GM12873 (cell line): ENCODE measurements at regions not wholly inside any gene's neighbourhood (a gene's known extent, or its start where the extent isn't known, plus 50 kb on each side); places are given as distances from the start of the nearest gene placed in this dataset.

Experiments
- TF ChIP-seq, protein P1 (sequence below): IDR thresholded peaks from 2 replicates; pipeline ENCODE4 v1.5.1; 2012; ENCODE audit warnings: low read depth, mild to moderate bottlenecking, moderate library complexity, low read length, control low read depth; ENCODE audit not compliant: insufficient read depth; ENCODE audit errors: missing control alignments

DNA sequence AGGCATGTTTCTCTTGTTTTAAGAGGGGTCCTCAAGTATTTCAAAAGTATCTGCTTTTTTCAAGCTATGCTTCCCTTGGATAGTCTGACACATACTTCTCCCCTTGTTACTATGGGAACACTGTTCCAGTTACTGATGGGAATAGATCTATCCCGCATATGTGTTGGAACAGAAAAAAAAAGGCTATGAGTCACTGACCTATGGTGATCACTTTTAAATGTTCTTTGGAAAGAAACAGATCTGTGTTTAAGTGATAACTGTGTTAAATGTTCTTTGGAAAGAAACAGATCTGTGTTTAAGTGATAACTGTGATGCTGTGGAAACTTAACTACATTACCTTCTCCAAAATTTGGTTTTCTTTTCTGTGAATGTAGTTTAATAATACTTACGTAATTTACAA lies 303.2 kb downstream of the TEX13C start:
- TF ChIP-seq, protein P1, sequence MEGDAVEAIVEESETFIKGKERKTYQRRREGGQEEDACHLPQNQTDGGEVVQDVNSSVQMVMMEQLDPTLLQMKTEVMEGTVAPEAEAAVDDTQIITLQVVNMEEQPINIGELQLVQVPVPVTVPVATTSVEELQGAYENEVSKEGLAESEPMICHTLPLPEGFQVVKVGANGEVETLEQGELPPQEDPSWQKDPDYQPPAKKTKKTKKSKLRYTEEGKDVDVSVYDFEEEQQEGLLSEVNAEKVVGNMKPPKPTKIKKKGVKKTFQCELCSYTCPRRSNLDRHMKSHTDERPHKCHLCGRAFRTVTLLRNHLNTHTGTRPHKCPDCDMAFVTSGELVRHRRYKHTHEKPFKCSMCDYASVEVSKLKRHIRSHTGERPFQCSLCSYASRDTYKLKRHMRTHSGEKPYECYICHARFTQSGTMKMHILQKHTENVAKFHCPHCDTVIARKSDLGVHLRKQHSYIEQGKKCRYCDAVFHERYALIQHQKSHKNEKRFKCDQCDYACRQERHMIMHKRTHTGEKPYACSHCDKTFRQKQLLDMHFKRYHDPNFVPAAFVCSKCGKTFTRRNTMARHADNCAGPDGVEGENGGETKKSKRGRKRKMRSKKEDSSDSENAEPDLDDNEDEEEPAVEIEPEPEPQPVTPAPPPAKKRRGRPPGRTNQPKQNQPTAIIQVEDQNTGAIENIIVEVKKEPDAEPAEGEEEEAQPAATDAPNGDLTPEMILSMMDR: no peak

DNA sequence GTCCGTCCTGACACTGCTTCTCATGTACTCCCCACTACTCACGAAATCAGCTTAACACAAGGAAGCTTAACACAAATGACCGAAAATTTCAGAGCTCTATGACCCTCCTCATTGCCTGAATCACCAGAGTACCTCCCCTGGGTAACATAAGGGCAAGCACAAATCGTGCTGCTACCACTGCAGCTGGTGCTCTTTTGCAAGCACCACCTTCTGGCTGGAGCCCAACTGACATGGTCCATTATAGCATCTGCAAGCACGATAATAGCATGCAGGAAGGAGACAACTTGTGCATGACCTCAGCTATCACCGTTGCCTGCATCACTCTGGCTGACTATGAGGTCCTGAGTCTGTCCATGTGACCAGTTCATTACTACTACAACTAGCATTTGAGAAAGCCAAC lies 308.0 kb downstream of the TEX13C start:
- TF ChIP-seq, protein P1: no peak

DNA sequence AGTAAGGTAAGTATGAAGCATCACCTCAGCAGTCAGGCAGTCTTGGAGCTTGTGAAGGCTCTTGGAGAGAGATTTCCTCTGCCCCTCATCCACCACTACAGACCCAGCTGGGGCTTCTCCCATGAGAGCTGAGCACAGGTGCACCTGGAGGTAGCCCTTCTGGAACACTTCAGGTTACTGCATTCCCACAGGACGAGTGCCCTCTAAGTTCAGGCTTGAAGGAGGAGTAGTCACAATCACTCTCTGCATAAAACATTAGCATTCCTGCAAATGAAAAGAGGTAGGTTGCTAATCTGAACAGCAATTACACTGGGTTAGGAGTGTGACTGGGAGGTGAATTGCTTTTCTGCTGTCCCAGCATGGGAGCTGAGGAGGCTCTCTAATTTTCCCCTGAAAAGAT lies 308.8 kb downstream of the TEX13C start:
- TF ChIP-seq, protein P1: no peak

DNA sequence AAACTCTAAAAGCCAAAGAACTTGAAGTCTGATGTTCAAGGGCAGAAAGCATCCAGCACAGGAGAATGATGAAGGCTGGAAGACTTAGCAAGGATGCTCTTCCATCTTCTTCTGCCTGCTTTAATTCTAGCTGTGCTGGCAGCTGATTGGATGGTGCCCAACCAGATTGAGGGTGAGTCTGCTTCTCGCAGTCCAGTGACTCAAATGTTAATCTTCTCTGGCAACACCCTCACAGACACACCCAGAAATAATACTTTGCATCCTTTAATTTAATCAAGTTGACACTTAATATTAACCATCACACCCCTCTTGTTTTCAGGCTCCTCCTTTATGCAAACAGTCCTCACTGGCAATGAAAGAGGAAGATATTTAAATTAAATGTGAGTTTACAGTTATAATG lies 321.7 kb downstream of the TEX13C start:
- TF ChIP-seq, protein P1: no peak

DNA sequence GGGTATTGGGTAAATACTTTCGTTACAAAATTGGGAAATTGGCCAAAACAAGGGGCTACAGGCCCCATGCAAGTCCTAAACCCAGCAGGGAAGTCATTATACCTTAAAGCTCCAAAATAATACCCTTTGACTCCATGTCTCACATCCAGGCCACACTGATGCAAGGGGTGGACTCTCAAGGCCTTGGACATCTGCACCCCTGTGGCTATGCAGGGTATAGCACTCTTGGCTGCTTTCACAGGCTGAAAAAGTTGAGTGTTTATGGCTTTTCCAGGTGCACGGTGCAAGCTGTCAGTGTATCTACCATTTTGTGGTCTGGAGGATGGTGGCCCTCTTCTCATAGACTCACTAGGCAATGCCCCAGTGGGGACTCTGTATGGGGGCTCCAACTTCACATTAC lies 326.5 kb downstream of the TEX13C start:
- TF ChIP-seq, protein P1: peak; percentile 57

DNA sequence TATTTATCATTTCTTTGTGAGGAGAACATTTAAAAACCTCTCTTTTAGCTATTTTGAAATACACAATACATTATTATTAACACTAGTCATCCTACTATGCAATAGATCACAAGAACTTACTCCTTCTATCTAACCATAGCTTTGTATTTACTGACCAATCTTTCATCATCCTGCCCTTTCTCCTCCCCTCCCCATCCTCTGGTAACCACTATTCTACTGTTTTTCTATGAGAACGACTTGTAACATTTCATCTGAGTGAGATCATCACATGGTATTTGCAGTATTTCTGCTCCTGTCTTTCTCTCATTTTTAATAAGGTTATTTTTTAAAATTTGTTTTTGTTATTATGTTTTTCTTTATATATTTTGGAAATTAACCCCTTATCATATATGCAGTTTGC lies 331.8 kb downstream of the TEX13C start:
- TF ChIP-seq, protein P1: no peak

DNA sequence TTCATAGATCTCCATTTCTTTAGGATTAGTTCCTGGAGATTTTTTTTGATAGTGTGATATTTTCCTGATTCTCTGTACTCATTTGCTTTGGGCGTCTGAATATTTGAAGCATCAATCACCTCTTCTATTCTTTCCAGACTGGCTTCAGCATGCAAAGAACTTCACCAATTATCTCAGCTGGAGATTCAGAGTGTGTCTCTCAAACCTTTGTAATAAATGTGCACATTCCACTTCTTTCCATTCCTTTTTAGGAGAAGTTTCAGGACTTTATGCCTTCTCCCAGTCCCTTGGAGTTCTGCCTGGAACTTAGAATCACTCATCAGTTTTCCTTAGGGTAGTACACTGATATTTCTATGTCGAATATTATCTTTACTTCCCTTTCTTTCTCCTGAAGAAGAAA lies 334.8 kb downstream of the TEX13C start:
- TF ChIP-seq, protein P1: no peak

DNA sequence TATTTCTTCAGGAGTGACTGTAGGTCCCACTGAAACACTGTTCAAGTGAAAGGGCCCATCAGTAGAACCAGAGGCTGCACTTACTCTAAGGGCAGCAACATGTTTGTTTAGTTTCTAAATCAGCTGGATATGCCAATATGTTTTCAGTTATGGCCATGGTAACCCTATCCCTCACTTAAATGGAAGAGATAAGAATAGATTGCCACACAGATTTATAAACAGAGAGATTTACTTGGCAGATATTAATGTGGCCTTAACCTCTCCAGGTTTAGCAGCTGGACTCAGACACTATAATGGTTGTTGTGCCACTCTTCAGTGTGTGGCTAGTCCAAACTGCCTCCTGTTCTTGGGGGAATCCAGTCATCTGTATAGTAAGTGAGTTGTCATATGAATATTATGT lies 354.1 kb downstream of the TEX13C start:
- TF ChIP-seq, protein P1: no peak
